OCI-LY1 (cell line): ENCODE measurements at regions not wholly inside any gene's neighbourhood (a gene's known extent, or its start where the extent isn't known, plus 50 kb on each side); places are given as distances from the start of the nearest gene placed in this dataset.

ENCODE experiments used
- H2AFZ ChIP-seq: fragments of 200-600 bp; sonication (generic), shearing (Covaris generic); 2 replicates; pipeline ENCODE4 v1.6.0; 2014; ENCODE audit warnings: antibody characterized with exemption, mild to moderate bottlenecking, low read length
- H3F3A ChIP-seq: fragments of 200-600 bp; sonication (generic), shearing (Covaris generic); 2 replicates; pipeline ENCODE4 v1.6.0; 2014; ENCODE audit warnings: mild to moderate bottlenecking, antibody characterized with exemption, low read length, moderate library complexity; ENCODE audit not compliant: insufficient read depth
- H3K27ac ChIP-seq: fragments of 200-600 bp; sonication (generic); 2 replicates; pipeline ENCODE4 v1.5.1; 2014; ENCODE audit warnings: low read length, mixed run types, mild to moderate bottlenecking, low read depth; ENCODE audit not compliant: poor library complexity, severe bottlenecking
- H3K27me3 ChIP-seq: fragments of 200-600 bp; sonication (generic); 2 replicates; pipeline ENCODE4 v1.6.0; 2014; ENCODE audit warnings: antibody characterized with exemption, mild to moderate bottlenecking, low read length, moderate library complexity; ENCODE audit not compliant: insufficient read depth
- H3K36me3 ChIP-seq: fragments of 200-600 bp; sonication (generic); 2 replicates; pipeline ENCODE4 v1.6.1; 2014; ENCODE audit warnings: mild to moderate bottlenecking, antibody characterized with exemption, low read length, moderate library complexity, mixed read lengths; ENCODE audit not compliant: insufficient read depth
- H3K4me1 ChIP-seq: fragments of 200-600 bp; sonication (generic); 2 replicates; pipeline ENCODE4 v1.5.1; 2014; ENCODE audit warnings: mild to moderate bottlenecking, low read length, moderate library complexity; ENCODE audit not compliant: insufficient read depth, severe bottlenecking
- H3K4me2 ChIP-seq: fragments of 200-600 bp; sonication (generic), shearing (Covaris generic); 2 replicates; pipeline ENCODE4 v1.6.1; 2014; ENCODE audit warnings: low read length
- H3K4me3 ChIP-seq: fragments of 200-600 bp; sonication (generic); 2 replicates; pipeline ENCODE4 v1.5.1; 2014; ENCODE audit warnings: low read length, low read depth, mild to moderate bottlenecking, mixed read lengths; ENCODE audit not compliant: poor library complexity, severe bottlenecking
- H3K79me2 ChIP-seq: fragments of 200-600 bp; shearing (Covaris generic); 2 replicates; pipeline ENCODE4 v1.6.1; 2016; ENCODE audit warnings: mixed run types, low read length, mixed read lengths; ENCODE audit not compliant: insufficient read depth
- H3K9ac ChIP-seq: fragments of 200-600 bp; sonication (generic), shearing (Covaris generic); 2 replicates; pipeline ENCODE4 v1.6.1; 2014; ENCODE audit warnings: mild to moderate bottlenecking, low read length, mixed read lengths
- H3K9me2 ChIP-seq: fragments of 200-600 bp; sonication (generic), shearing (Covaris generic); 2 replicates; pipeline ENCODE4 v1.6.1; 2014; ENCODE audit warnings: low read depth, mild to moderate bottlenecking, low read length, mixed read lengths
- H3K9me3 ChIP-seq: fragments of 200-600 bp; shearing (Covaris generic); 2 replicates; pipeline ENCODE4 v1.6.1; 2014; ENCODE audit warnings: low read length, mixed read lengths
- H4K20me1 ChIP-seq: fragments of 200-600 bp; sonication (generic), shearing (Covaris generic); 2 replicates; pipeline ENCODE4 v1.6.0; 2016; ENCODE audit warnings: mild to moderate bottlenecking, low read length; ENCODE audit not compliant: insufficient read depth
- EZH2 ChIP-seq: fragments of 200-600 bp; sonication (generic), shearing (Covaris generic); IDR thresholded peaks from 2 replicates; pipeline ENCODE4 v1.8.0; 2017; ENCODE audit warnings: borderline replicate concordance, mixed run types, mild to moderate bottlenecking, antibody characterized with exemption, low read length, moderate library complexity, mixed read lengths
- TF ChIP-seq, protein P1 (sequence below): fragments of 200-600 bp; sonication (generic), shearing (Covaris generic); IDR thresholded peaks from 2 replicates; pipeline ENCODE4 v1.5.1; 2017; ENCODE audit warnings: mild to moderate bottlenecking, antibody characterized with exemption, low read length, moderate library complexity, mixed read lengths

- H2AFZ ChIP-seq: no peak overlapping the region
- H3K36me3 ChIP-seq: no peaks in the 10 kb centered on the region
- H3F3A ChIP-seq: no peaks in the 10 kb centered on the region
- H3K4me1 ChIP-seq: no peaks in the 10 kb centered on the region
- no peak overlapping the region for H3K9ac ChIP-seq
- H3K9me2 ChIP-seq: no peaks in the 10 kb centered on the region
- no peaks in the 10 kb centered on the region for H3K27me3 ChIP-seq
- H3K4me2 ChIP-seq: no peak overlapping the region
- no peak overlapping the region for H3K4me3 ChIP-seq
- no peaks in the 10 kb centered on the region for H3K79me2 ChIP-seq
- H4K20me1 ChIP-seq: no peaks in the 10 kb centered on the region
- H3K9me3 ChIP-seq: no peaks in the 10 kb centered on the region
- H3K27ac ChIP-seq: no peak overlapping the region
- TF ChIP-seq, protein P1, sequence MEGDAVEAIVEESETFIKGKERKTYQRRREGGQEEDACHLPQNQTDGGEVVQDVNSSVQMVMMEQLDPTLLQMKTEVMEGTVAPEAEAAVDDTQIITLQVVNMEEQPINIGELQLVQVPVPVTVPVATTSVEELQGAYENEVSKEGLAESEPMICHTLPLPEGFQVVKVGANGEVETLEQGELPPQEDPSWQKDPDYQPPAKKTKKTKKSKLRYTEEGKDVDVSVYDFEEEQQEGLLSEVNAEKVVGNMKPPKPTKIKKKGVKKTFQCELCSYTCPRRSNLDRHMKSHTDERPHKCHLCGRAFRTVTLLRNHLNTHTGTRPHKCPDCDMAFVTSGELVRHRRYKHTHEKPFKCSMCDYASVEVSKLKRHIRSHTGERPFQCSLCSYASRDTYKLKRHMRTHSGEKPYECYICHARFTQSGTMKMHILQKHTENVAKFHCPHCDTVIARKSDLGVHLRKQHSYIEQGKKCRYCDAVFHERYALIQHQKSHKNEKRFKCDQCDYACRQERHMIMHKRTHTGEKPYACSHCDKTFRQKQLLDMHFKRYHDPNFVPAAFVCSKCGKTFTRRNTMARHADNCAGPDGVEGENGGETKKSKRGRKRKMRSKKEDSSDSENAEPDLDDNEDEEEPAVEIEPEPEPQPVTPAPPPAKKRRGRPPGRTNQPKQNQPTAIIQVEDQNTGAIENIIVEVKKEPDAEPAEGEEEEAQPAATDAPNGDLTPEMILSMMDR: no peak
- no peak for TF ChIP-seq EZH2
These were observed 217.5 kb upstream of the DYNLRB2 start for GRCh38 chr16:80323187-80323807.

DNA sequence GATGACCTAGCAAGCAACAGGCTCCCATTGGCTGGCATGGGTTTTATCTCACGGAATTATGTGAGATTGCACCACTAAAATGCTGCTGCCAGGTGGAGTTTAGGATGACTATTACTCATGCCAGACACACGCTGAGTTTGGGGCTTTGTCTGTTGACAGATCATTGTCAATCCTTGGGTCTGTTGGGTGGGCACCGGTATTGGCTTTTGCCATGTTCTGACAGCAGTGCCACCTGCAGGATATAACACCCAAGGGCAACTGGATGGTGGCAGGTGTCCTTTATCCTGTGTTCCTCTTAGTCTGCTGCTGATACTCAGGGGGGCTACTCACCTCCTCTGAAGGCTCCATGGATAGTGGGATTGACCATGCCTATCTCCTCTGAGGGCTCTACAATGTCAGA lies 221.6 kb upstream of the DYNLRB2 start:
- TF ChIP-seq, protein P1: peak; percentile 29; the same call in 1 of the 2 replicates
- no peak for TF ChIP-seq EZH2
- Histone ChIP-seq H3K36me3 (no peaks in the 10 kb centered on the region), H3K27ac (no peak overlapping the region), H3K9me3 (no peaks in the 10 kb centered on the region), H3K9me2 (no peaks in the 10 kb centered on the region), H2AFZ (no peak overlapping the region), H3F3A (no peaks in the 10 kb centered on the region), H3K4me2 (no peak overlapping the region), H3K27me3 (no peaks in the 10 kb centered on the region), H3K4me3 (no peak overlapping the region), H3K79me2 (no peaks in the 10 kb centered on the region), H4K20me1 (no peaks in the 10 kb centered on the region), H3K9ac (no peak overlapping the region), H3K4me1 (no peaks in the 10 kb centered on the region)

DNA sequence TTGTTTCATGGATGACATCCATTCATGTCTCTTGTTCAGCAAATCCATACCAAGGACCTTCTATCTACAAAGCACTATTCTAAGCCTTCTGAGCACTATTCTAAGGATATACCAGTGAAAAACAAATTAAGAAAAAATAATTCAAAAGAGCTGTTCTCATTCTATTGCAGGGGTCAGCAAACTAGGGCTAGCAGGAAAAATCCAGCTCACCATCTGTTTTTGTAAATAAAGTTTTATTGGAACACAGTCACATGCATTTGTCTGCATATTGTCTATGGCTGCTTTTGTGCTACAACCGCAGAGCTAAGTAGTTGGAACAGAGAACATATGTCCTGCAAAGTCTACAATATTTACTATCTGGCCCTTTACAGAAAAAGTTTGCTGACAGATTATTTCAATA lies 222.7 kb upstream of the DYNLRB2 start:
- H3K9ac ChIP-seq: no peak overlapping the region
- no peaks in the 10 kb centered on the region for H3K9me2 ChIP-seq
- H3K4me3 ChIP-seq: no peak overlapping the region
- TF ChIP-seq, protein P1: no peak
- no peak for TF ChIP-seq EZH2
- no peaks in the 10 kb centered on the region for H4K20me1 ChIP-seq
- no peak overlapping the region for H3K27ac ChIP-seq
- no peak overlapping the region for H3K4me2 ChIP-seq
- H3K27me3 ChIP-seq: no peaks in the 10 kb centered on the region
- no peak overlapping the region for H2AFZ ChIP-seq
- H3K4me1 ChIP-seq: no peaks in the 10 kb centered on the region
- H3K36me3 ChIP-seq: no peaks in the 10 kb centered on the region
- H3K9me3 ChIP-seq: no peaks in the 10 kb centered on the region
- H3F3A ChIP-seq: no peaks in the 10 kb centered on the region
- H3K79me2 ChIP-seq: no peaks in the 10 kb centered on the region
